WTC11 (cell line): ENCODE measurements at regions not wholly inside any gene's neighbourhood (a gene's known extent, or its start where the extent isn't known, plus 50 kb on each side); places are given as distances from the start of the nearest gene placed in this dataset.

Experiments used
- ATAC-seq: fragments of 200-7000 bp; cut with Tn5 transposase; 2 replicates; pipeline ENCODE4 v1.10.0; 2021; ENCODE audit warnings: mild to moderate bottlenecking, moderate library complexity
- CTCF ChIA-PET: fragments of 300-600 bp; sonication (Branson Sonifier 250); formaldehyde crosslinking; loops from one replicate; lab custom pipeline; 2021; ENCODE audit warnings: antibody characterized with exemption; lab: Charles Lee
- POLR2A ChIA-PET: fragments of 350-600 bp; sonication (Branson Sonifier 250); formaldehyde crosslinking; loops from one replicate; lab custom pipeline; 2021; ENCODE audit warnings: antibody characterized with exemption; lab: Charles Lee
- DNase-seq: peaks from one replicate; pipeline ENCODE4 v3.0.0; 2021; ENCODE audit warnings: low spot score
- H3K27ac Mint-ChIP-seq: 2 replicates; pipeline ENCODE4 v1.8.0; 2021; ENCODE audit warnings: mixed read lengths
- H3K27me3 Mint-ChIP-seq: 2 replicates; pipeline ENCODE4 v1.8.0; 2021; ENCODE audit warnings: low read depth, mild to moderate bottlenecking, moderate library complexity, mixed read lengths
- H3K36me3 Mint-ChIP-seq: 2 replicates; pipeline ENCODE4 v1.8.0; 2021; ENCODE audit warnings: mixed read lengths
- H3K4me1 Mint-ChIP-seq: 2 replicates; pipeline ENCODE4 v1.8.0; 2022; ENCODE audit warnings: mixed read lengths
- H3K4me3 Mint-ChIP-seq: 2 replicates; pipeline ENCODE4 v1.8.0; 2021; ENCODE audit warnings: mild to moderate bottlenecking, moderate library complexity, mixed read lengths
- H3K9me3 Mint-ChIP-seq: 2 replicates; pipeline ENCODE4 v1.8.0; 2021; ENCODE audit warnings: mixed read lengths
- ATF2 ChIP-seq: sonication (generic); formaldehyde crosslinking; IDR thresholded peaks from 2 replicates; pipeline ENCODE4 v1.8.1; 2022; ENCODE audit warnings: low read depth, missing genetic modification reagents, borderline replicate concordance
- ELF4 ChIP-seq: sonication (generic); formaldehyde crosslinking; IDR thresholded peaks from 2 replicates; pipeline ENCODE4 v1.8.1; 2022; ENCODE audit warnings: low read depth, mild to moderate bottlenecking, moderate library complexity, missing genetic modification reagents
- IRF2 ChIP-seq: sonication (generic); formaldehyde crosslinking; IDR thresholded peaks from 2 replicates; pipeline ENCODE4 v1.8.0; 2022; ENCODE audit warnings: low read depth, missing genetic modification reagents, borderline replicate concordance
- JUN ChIP-seq: sonication (generic); formaldehyde crosslinking; IDR thresholded peaks from 2 replicates; pipeline ENCODE4 v1.8.0; 2023; ENCODE audit warnings: mild to moderate bottlenecking, missing genetic modification reagents
- MAX ChIP-seq: sonication (generic); formaldehyde crosslinking; IDR thresholded peaks from 2 replicates; pipeline ENCODE4 v1.8.0; 2022; ENCODE audit warnings: mild to moderate bottlenecking, missing genetic modification reagents
- MYBL2 ChIP-seq: sonication (generic); formaldehyde crosslinking; IDR thresholded peaks from 2 replicates; pipeline ENCODE4 v1.8.1; 2023; ENCODE audit warnings: mild to moderate bottlenecking, moderate library complexity, missing genetic modification reagents
- NFE2L1 ChIP-seq: sonication (generic); formaldehyde crosslinking; IDR thresholded peaks from 2 replicates; pipeline ENCODE4 v1.8.1; 2023; ENCODE audit warnings: missing genetic modification reagents
- NR2C2 ChIP-seq: sonication (generic); formaldehyde crosslinking; IDR thresholded peaks from 2 replicates; pipeline ENCODE4 v1.8.0; 2022; ENCODE audit warnings: mild to moderate bottlenecking, missing genetic modification reagents
- SMAD3 ChIP-seq: sonication (generic); formaldehyde crosslinking; IDR thresholded peaks from 2 replicates; pipeline ENCODE4 v1.8.0; 2022; ENCODE audit warnings: missing genetic modification reagents, mild to moderate bottlenecking, borderline replicate concordance
- SP1 ChIP-seq: sonication (generic); formaldehyde crosslinking; conservative IDR thresholded peaks from 2 replicates; pipeline ENCODE4 v1.8.1; 2022; ENCODE audit warnings: missing genetic modification reagents
- TEAD1 ChIP-seq: sonication (generic); formaldehyde crosslinking; IDR thresholded peaks from 2 replicates; pipeline ENCODE4 v1.8.0; 2022; ENCODE audit warnings: mild to moderate bottlenecking, missing genetic modification reagents
- TEAD4 ChIP-seq: sonication (generic); formaldehyde crosslinking; IDR thresholded peaks from 2 replicates; pipeline ENCODE4 v1.8.0; 2022; ENCODE audit warnings: mild to moderate bottlenecking, missing genetic modification reagents
- TP53 ChIP-seq: sonication (generic); formaldehyde crosslinking; IDR thresholded peaks from 2 replicates; pipeline ENCODE4 v1.8.1; 2023; ENCODE audit warnings: mild to moderate bottlenecking, missing genetic modification reagents
- ZNF423 ChIP-seq: fragments of 250-450 bp; sonication (Bioruptor Pico); IDR thresholded peaks from 2 replicates; pipeline ENCODE4 v2.1.2; 2022; ENCODE audit warnings: mild to moderate bottlenecking, moderate library complexity
- TF ChIP-seq, protein P1 (sequence below): fragments of 200-600 bp; IDR thresholded peaks from 2 replicates; pipeline ENCODE4 v1.8.0; 2022; ENCODE audit warnings: antibody characterized with exemption
- TF ChIP-seq, protein P2 (sequence below): fragments of 250-450 bp; sonication (Bioruptor Pico); conservative IDR thresholded peaks from 2 replicates; pipeline ENCODE4 v1.9.0; 2021; ENCODE audit warnings: mild to moderate bottlenecking
- TF ChIP-seq, protein P3 (sequence below): sonication (generic); formaldehyde crosslinking; IDR thresholded peaks from 2 replicates; pipeline ENCODE4 v1.8.0; 2023; ENCODE audit warnings: missing genetic modification reagents
- TF ChIP-seq, protein P4 (sequence below): sonication (generic); formaldehyde crosslinking; IDR thresholded peaks from 2 replicates; pipeline ENCODE4 v1.8.1; 2023; ENCODE audit warnings: mild to moderate bottlenecking, missing genetic modification reagents
- TF ChIP-seq, protein P5 (sequence below): sonication (generic); formaldehyde crosslinking; IDR thresholded peaks from 2 replicates; pipeline ENCODE4 v1.8.1; 2022; ENCODE audit warnings: low read depth, mild to moderate bottlenecking, moderate library complexity, missing genetic modification reagents, borderline replicate concordance

DNA sequence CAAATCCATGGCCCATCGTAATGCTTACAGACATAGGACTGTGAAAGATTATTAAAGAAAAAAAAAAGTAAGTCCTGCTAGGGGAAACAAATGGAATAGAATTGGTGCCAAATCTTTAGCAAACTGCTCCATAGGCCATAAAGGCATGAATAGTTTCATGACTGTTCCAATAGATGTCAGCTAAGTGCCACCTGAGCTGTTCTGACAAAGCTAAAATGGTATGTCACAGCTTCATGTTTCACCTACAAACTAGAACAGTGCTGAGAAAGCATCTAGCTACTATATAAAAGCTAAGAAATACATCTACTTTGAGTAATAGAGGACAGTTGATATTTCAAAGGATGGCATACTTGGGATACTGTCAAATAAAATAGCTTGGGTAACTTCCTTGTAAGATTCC, 771.6 kb upstream of the CA10 start:
- DNase-seq (no peak), ATAC-seq (no peak)
- H3K27me3 Mint-ChIP-seq, result no peaks in the 10 kb centered on the region
- POLR2A ChIA-PET, result no interaction called here
- no peaks in the 10 kb centered on the region for H3K4me1 Mint-ChIP-seq
- TF ChIP-seq, protein P1, sequence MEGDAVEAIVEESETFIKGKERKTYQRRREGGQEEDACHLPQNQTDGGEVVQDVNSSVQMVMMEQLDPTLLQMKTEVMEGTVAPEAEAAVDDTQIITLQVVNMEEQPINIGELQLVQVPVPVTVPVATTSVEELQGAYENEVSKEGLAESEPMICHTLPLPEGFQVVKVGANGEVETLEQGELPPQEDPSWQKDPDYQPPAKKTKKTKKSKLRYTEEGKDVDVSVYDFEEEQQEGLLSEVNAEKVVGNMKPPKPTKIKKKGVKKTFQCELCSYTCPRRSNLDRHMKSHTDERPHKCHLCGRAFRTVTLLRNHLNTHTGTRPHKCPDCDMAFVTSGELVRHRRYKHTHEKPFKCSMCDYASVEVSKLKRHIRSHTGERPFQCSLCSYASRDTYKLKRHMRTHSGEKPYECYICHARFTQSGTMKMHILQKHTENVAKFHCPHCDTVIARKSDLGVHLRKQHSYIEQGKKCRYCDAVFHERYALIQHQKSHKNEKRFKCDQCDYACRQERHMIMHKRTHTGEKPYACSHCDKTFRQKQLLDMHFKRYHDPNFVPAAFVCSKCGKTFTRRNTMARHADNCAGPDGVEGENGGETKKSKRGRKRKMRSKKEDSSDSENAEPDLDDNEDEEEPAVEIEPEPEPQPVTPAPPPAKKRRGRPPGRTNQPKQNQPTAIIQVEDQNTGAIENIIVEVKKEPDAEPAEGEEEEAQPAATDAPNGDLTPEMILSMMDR, result no peak
- TF ChIP-seq NFE2L1 (CRISPR knock-in tag), result no peak
- no peak for TF ChIP-seq NR2C2 (CRISPR knock-in tag)
- TF ChIP-seq TP53, result no peak
- TF ChIP-seq ATF2 (CRISPR knock-in tag), result no peak
- TF ChIP-seq JUN (CRISPR knock-in tag), result no peak
- TF ChIP-seq, protein P2, sequence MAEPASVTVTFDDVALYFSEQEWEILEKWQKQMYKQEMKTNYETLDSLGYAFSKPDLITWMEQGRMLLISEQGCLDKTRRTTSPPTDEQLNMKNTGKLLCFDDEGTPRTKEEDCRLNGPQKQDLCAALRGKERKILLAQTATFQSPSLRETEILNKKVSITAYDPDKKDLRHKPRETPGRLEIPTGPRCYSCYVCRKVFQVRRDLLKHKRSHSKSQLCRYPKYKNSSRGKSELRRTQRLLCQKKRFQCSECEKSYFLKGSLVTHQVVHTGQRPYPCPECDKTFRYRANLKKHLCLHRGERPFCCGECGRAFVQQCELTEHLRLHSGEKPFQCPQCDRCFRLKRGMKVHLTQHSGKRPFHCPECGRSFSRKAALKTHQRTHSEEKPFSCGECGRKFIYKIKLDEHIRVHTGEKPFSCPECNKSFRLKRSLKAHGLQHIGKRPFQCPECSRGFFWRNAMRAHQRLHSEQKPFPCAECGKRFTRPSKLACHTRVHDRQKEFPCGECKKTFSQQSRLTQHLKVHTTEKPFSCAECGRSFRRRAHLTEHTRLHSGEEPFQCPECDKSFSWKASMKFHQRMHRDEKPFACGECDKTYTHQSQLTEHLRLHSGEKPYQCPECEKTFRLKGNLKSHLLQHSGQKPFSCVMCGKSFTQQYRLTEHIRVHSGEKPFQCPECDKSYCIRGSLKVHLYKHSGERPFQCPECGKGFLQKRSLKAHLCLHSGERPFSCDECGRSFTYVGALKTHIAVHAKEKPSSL (CRISPR knock-in tag), result no peak
- TF ChIP-seq ZNF423 (CRISPR knock-in tag), result no peak
- no peak for TF ChIP-seq ELF4 (CRISPR knock-in tag)
- TF ChIP-seq, protein P3, sequence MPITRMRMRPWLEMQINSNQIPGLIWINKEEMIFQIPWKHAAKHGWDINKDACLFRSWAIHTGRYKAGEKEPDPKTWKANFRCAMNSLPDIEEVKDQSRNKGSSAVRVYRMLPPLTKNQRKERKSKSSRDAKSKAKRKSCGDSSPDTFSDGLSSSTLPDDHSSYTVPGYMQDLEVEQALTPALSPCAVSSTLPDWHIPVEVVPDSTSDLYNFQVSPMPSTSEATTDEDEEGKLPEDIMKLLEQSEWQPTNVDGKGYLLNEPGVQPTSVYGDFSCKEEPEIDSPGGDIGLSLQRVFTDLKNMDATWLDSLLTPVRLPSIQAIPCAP (CRISPR knock-in tag), result no peak
- TF ChIP-seq SMAD3 (CRISPR knock-in tag), result no peak
- TF ChIP-seq MAX, result no peak
- TF ChIP-seq, protein P4, sequence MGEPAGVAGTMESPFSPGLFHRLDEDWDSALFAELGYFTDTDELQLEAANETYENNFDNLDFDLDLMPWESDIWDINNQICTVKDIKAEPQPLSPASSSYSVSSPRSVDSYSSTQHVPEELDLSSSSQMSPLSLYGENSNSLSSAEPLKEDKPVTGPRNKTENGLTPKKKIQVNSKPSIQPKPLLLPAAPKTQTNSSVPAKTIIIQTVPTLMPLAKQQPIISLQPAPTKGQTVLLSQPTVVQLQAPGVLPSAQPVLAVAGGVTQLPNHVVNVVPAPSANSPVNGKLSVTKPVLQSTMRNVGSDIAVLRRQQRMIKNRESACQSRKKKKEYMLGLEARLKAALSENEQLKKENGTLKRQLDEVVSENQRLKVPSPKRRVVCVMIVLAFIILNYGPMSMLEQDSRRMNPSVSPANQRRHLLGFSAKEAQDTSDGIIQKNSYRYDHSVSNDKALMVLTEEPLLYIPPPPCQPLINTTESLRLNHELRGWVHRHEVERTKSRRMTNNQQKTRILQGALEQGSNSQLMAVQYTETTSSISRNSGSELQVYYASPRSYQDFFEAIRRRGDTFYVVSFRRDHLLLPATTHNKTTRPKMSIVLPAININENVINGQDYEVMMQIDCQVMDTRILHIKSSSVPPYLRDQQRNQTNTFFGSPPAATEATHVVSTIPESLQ, result no peak
- TF ChIP-seq MYBL2 (CRISPR knock-in tag), result no peak
- TF ChIP-seq TEAD4 (CRISPR knock-in tag), result no peak
- TF ChIP-seq TEAD1 (CRISPR knock-in tag), result no peak
- TF ChIP-seq IRF2 (CRISPR knock-in tag), result no peak
- TF ChIP-seq SP1 (CRISPR knock-in tag), result no peak
- TF ChIP-seq, protein P5, sequence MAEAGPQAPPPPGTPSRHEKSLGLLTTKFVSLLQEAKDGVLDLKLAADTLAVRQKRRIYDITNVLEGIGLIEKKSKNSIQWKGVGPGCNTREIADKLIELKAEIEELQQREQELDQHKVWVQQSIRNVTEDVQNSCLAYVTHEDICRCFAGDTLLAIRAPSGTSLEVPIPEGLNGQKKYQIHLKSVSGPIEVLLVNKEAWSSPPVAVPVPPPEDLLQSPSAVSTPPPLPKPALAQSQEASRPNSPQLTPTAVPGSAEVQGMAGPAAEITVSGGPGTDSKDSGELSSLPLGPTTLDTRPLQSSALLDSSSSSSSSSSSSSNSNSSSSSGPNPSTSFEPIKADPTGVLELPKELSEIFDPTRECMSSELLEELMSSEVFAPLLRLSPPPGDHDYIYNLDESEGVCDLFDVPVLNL (CRISPR knock-in tag), result no peak
- CTCF ChIA-PET, result no interaction called here
- no peak overlapping the region for H3K27ac Mint-ChIP-seq
- H3K9me3 Mint-ChIP-seq, result peaks cover 65% of the 10 kb centered on the region
- H3K36me3 Mint-ChIP-seq, result peaks cover 19% of the 10 kb centered on the region
- no peak overlapping the region for H3K4me3 Mint-ChIP-seq
